Bronchial epithelial cell (primary cell): ENCODE measurements at regions not wholly inside any gene's neighbourhood (a gene's known extent, or its start where the extent isn't known, plus 50 kb on each side); places are given as distances from the start of the nearest gene placed in this dataset.

Source experiments
- DNase-seq: peaks from one replicate; pipeline ENCODE4 v3.0.0-alpha.2; 2010; ENCODE audit warnings: low read depth
- FAIRE-seq: peaks from 2 replicates; lab custom pipeline; 2011; peaks lifted over from hg19 to GRCh38; lab: Jason Lieb, UNC
- H3K27me3 ChIP-seq: 2 replicates; pipeline ENCODE4 v1.5.1; 2011; ENCODE audit warnings: low read length; ENCODE audit not compliant: control insufficient read depth, insufficient read depth
- H3K36me3 ChIP-seq: 2 replicates; pipeline ENCODE4 v1.5.1; 2011; ENCODE audit warnings: low read length; ENCODE audit not compliant: control insufficient read depth, insufficient read depth
- H3K4me3 ChIP-seq: 2 replicates; pipeline ENCODE4 v1.5.1; 2011; ENCODE audit warnings: mild to moderate bottlenecking, low read depth, low read length, control low read depth
- CTCF ChIP-seq: IDR thresholded peaks from 2 replicates; pipeline ENCODE4 v1.5.1; 2011; ENCODE audit warnings: mild to moderate bottlenecking, moderate library complexity, low read length, control low read depth, inconsistent platforms; ENCODE audit not compliant: insufficient read depth, severe bottlenecking

DNA sequence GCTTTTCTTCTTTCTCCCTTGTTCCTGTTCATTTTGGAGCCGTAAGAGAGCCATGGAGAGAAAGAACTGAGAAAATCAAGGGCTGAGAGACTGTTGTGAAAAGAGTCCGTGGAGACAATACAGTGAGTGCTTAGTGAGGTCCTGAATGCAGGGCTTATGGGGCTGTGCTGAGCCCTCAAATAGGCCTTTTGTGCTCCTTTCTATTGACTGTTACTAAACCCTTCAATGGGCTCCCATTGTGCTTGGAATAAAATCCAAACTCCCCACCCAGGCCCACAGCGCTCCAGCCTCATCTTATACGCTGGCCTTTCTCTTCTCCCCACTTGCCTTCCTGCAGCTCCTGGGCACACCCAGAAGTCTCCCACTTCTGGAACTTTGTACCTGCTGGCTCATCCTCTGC, 243.1 kb upstream of the HABP2 start:
- no peak for TF ChIP-seq CTCF
- Histone ChIP-seq H3K36me3 (no peaks in the 10 kb centered on the region), H3K27me3 (peaks cover 1% of the 10 kb centered on the region), H3K4me3 (no peak overlapping the region)
- FAIRE-seq = no peak
- DNase-seq = no peak

- no peak overlapping the region for H3K4me3 ChIP-seq
- DNase-seq (no peak), FAIRE-seq (no peak)
- H3K27me3 ChIP-seq = peaks cover 1% of the 10 kb centered on the region
- no peak for TF ChIP-seq CTCF
- H3K36me3 ChIP-seq = no peaks in the 10 kb centered on the region
Observed at GRCh38 chr10:113310347-113310746, 242.5 kb upstream of the HABP2 start.

GRCh38 chr10:113313048-113313602, 239.7 kb upstream of the HABP2 start:
- TF ChIP-seq CTCF = no peak
- no peak for DNase-seq
- FAIRE-seq = no peak
- no peaks in the 10 kb centered on the region for H3K27me3 ChIP-seq
- H3K36me3 ChIP-seq = no peaks in the 10 kb centered on the region
- no peak overlapping the region for H3K4me3 ChIP-seq

GRCh38 chr10:113313722-113314121, 239.1 kb upstream of the HABP2 start:
- Histone ChIP-seq H3K36me3 (no peaks in the 10 kb centered on the region), H3K27me3 (no peaks in the 10 kb centered on the region), H3K4me3 (no peak overlapping the region)
- FAIRE-seq = no peak
- no peak for TF ChIP-seq CTCF
- no peak for DNase-seq

DNA sequence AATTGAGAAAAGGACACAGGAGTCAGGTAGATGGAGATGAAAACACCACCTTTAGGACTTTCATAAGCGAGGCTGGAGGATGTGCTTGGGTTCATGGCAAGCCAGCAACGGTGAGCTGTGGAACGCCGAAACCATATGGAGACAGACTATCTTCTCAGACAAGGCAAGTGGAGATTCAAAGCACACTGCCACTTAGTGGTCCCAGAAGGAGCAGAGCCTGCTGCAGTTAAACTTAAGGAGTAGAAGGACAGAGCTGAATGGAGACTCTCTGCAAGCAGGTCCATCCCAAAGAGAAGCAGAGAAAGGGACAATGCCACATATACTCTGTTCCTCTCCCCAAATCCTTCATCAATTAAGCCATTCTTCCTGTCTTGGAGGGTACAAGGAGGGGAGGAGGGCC, 236.3 kb upstream of the HABP2 start:
- Histone ChIP-seq H3K36me3 (no peaks in the 10 kb centered on the region), H3K27me3 (no peaks in the 10 kb centered on the region), H3K4me3 (no peak overlapping the region)
- no peak for DNase-seq
- TF ChIP-seq CTCF = no peak
- FAIRE-seq = no peak

DNA sequence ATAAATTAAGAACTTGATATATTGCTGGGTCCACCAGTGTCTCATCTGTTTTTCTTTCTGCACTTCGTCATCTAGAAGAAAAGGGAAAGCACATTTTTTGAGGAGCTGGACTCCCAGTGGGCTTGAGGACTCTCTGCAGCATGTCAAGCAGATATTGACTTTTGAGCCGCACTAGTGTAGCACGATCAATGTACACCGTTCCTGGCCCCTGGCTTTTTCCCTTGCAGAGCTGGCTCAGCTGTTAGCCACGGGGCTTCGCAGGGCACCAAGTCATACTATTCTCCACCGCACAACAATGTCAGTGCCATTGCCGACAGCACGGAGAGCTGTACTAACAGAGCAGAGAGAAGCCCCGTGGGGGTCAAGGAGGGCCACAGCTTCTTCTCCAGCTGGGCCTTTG, 235.4 kb upstream of the HABP2 start:
- FAIRE-seq = no peak
- no peaks in the 10 kb centered on the region for H3K36me3 ChIP-seq

More for the DNA sequence above, 235.4 kb upstream of the HABP2 start:
- TF ChIP-seq CTCF = no peak
- no peaks in the 10 kb centered on the region for H3K27me3 ChIP-seq
- no peak for DNase-seq
- no peak overlapping the region for H3K4me3 ChIP-seq
